HEK293 (cell line): ENCODE measurements at regions not wholly inside any gene's neighbourhood (a gene's known extent, or its start where the extent isn't known, plus 50 kb on each side); places are given as distances from the start of the nearest gene placed in this dataset.

Experiments used
- CTCF ChIA-PET: fragments of 350-600 bp; formaldehyde crosslinking; extraction: SDS; loops from one replicate; lab custom pipeline; 2021; ENCODE audit warnings: antibody characterized with exemption; lab: Yijun Ruan, JAX
- POLR2A ChIA-PET: fragments of 300-600 bp; formaldehyde crosslinking; extraction: SDS; loops from one replicate; lab custom pipeline; 2020; ENCODE audit warnings: antibody characterized with exemption, inconsistent platforms; lab: Yijun Ruan, JAX
- H3K27ac ChIP-seq: fragments of 200-500 bp; sonication (Bioruptor generic); 2 replicates; pipeline ENCODE4 v1.5.1; 2014; ENCODE audit warnings: low read depth, low read length, control low read depth, inconsistent platforms; ENCODE audit errors: extremely low read depth
- H3K36me3 ChIP-seq, 2 experiments: fragments of 200-500 bp in 1 of 2; sonication (Bioruptor generic) in 1 of 2; 1 replicate in 1 of 2; 2 replicates in 1 of 2; pipeline ENCODE4 v1.5.1; 2014 to 2017; ENCODE audit warnings: inconsistent platforms in 2 of 2, low read length in 2 of 2; ENCODE audit not compliant: control insufficient read depth in 2 of 2, insufficient read depth in 1 of 2
- H3K4me1 ChIP-seq: fragments of 200-500 bp; sonication (Bioruptor generic); 2 replicates; pipeline ENCODE4 v1.5.1; 2014; ENCODE audit warnings: mild to moderate bottlenecking, low read length, inconsistent platforms; ENCODE audit not compliant: control insufficient read depth, insufficient read depth
- H3K4me3 ChIP-seq: 2 replicates; pipeline ENCODE4 v1.5.1; 2011; ENCODE audit warnings: low read depth, mild to moderate bottlenecking, control low read depth, low read length, moderate library complexity
- H3K9me3 ChIP-seq: fragments of 200-500 bp; sonication (Bioruptor generic); 2 replicates; pipeline ENCODE4 v1.5.1; 2014; ENCODE audit warnings: low read depth, low read length, inconsistent platforms; ENCODE audit not compliant: control insufficient read depth, insufficient read depth
- BCL11B ChIP-seq: fragments of 450-650 bp; formaldehyde crosslinking; IDR thresholded peaks from 2 replicates; pipeline ENCODE4 v1.5.1; 2016; ENCODE audit warnings: low read depth, missing biosample characterization, missing genetic modification characterization
- CTCF ChIP-seq: fragments of 450-650 bp; formaldehyde crosslinking; IDR thresholded peaks from 2 replicates; pipeline ENCODE4 v1.5.1; 2016; ENCODE audit warnings: missing biosample characterization, missing genetic modification characterization
- GFI1B ChIP-seq: fragments of 450-650 bp; formaldehyde crosslinking; IDR thresholded peaks from 2 replicates; pipeline ENCODE4 v1.5.1; 2016; ENCODE audit warnings: missing biosample characterization, missing genetic modification characterization
- GLIS1 ChIP-seq: fragments of 450-650 bp; formaldehyde crosslinking; IDR thresholded peaks from 2 replicates; pipeline ENCODE4 v1.5.1; 2016; ENCODE audit warnings: missing biosample characterization, missing genetic modification characterization
- INSM2 ChIP-seq: fragments of 450-650 bp; formaldehyde crosslinking; IDR thresholded peaks from 2 replicates; pipeline ENCODE4 v1.5.1; 2016; ENCODE audit warnings: missing biosample characterization, missing genetic modification characterization
- PATZ1 ChIP-seq: fragments of 450-650 bp; formaldehyde crosslinking; IDR thresholded peaks from 2 replicates; pipeline ENCODE4 v1.5.1; 2016; ENCODE audit warnings: missing biosample characterization, missing genetic modification characterization
- RBAK ChIP-seq: fragments of 450-650 bp; formaldehyde crosslinking; IDR thresholded peaks from 2 replicates; pipeline ENCODE4 v1.5.1; 2016; ENCODE audit warnings: missing biosample characterization, missing genetic modification characterization
- TRIM28 ChIP-seq: IDR thresholded peaks from 2 replicates; pipeline ENCODE4 v1.6.1; 2011; ENCODE audit warnings: low read length, control low read depth, borderline replicate concordance
- ZBTB1 ChIP-seq: fragments of 450-650 bp; formaldehyde crosslinking; IDR thresholded peaks from 2 replicates; pipeline ENCODE4 v1.5.1; 2016; ENCODE audit warnings: missing biosample characterization, missing genetic modification characterization
- ZNF121 ChIP-seq: fragments of 450-650 bp; formaldehyde crosslinking; IDR thresholded peaks from 2 replicates; pipeline ENCODE4 v1.5.1; 2016; ENCODE audit warnings: missing biosample characterization, missing genetic modification characterization
- ZNF274 ChIP-seq, 2 experiments: fragments of 200-500 bp in 1 of 2; fragments of 450-650 bp in 1 of 2; sonication (Bioruptor generic) in 1 of 2; formaldehyde crosslinking in 1 of 2; IDR thresholded peaks; 2 replicates each; pipeline versions ENCODE4 v1.5.1 to v1.6.1; 2014 to 2016; ENCODE audit warnings: borderline replicate concordance in 1 of 2, inconsistent platforms in 1 of 2, low read length in 1 of 2, missing biosample characterization in 1 of 2, missing genetic modification characterization in 1 of 2
- ZNF302 ChIP-seq: fragments of 450-650 bp; formaldehyde crosslinking; IDR thresholded peaks from 2 replicates; pipeline ENCODE4 v1.5.1; 2016; ENCODE audit warnings: missing biosample characterization, missing genetic modification characterization, low read depth
- ZNF449 ChIP-seq: fragments of 450-650 bp; formaldehyde crosslinking; IDR thresholded peaks from 2 replicates; pipeline ENCODE4 v1.5.1; 2017; ENCODE audit warnings: missing biosample characterization, mild to moderate bottlenecking, missing genetic modification characterization, moderate library complexity
- ZNF518A ChIP-seq: fragments of 450-650 bp; formaldehyde crosslinking; conservative IDR thresholded peaks from 2 replicates; pipeline ENCODE4 v1.5.1; 2016; ENCODE audit warnings: low read depth, missing biosample characterization, missing genetic modification characterization
- ZNF548 ChIP-seq: fragments of 450-650 bp; formaldehyde crosslinking; IDR thresholded peaks from 2 replicates; pipeline ENCODE4 v1.5.1; 2016; ENCODE audit warnings: missing biosample characterization, missing genetic modification characterization
- ZNF658 ChIP-seq: fragments of 450-650 bp; formaldehyde crosslinking; IDR thresholded peaks from 2 replicates; pipeline ENCODE4; 2016; ENCODE audit warnings: missing biosample characterization, missing genetic modification characterization
- ZNF660 ChIP-seq: fragments of 450-650 bp; IDR thresholded peaks from 2 replicates; pipeline ENCODE4 v1.5.1; 2018; ENCODE audit warnings: missing biosample characterization, mild to moderate bottlenecking, missing genetic modification characterization
- ZNF670 ChIP-seq: fragments of 450-650 bp; formaldehyde crosslinking; IDR thresholded peaks from 2 replicates; pipeline ENCODE4 v1.5.1; 2016; ENCODE audit warnings: missing biosample characterization, missing genetic modification characterization, low read depth
- ZNF707 ChIP-seq: fragments of 450-650 bp; formaldehyde crosslinking; IDR thresholded peaks from 2 replicates; pipeline ENCODE4 v1.5.1; 2016; ENCODE audit warnings: missing biosample characterization, missing genetic modification characterization
- ZSCAN16 ChIP-seq: fragments of 450-650 bp; formaldehyde crosslinking; IDR thresholded peaks from 2 replicates; pipeline ENCODE4 v1.5.1; 2016; ENCODE audit warnings: missing biosample characterization, missing genetic modification characterization
- ZXDB ChIP-seq: fragments of 450-650 bp; formaldehyde crosslinking; IDR thresholded peaks from 2 replicates; pipeline ENCODE4 v1.5.1; 2016; ENCODE audit warnings: missing biosample characterization, missing genetic modification characterization

GRCh38 chr1:194473766-194474165 is 1287.4 kb upstream of the B3GALT2 start:
- Histone ChIP-seq H3K4me1 (no peaks in the 10 kb centered on the region), H3K27ac (no peak overlapping the region), H3K36me3 (no peaks in the 10 kb centered on the region), H3K4me3 (no peak overlapping the region)
- CTCF ChIA-PET: no interaction called here
- no peak for TF ChIP-seq ZNF121
- TF ChIP-seq GFI1B (tag by site-specific recombination): no peak
- TF ChIP-seq INSM2 (tag by site-specific recombination): no peak
- TF ChIP-seq ZNF658 (tag by site-specific recombination): no peak
- TF ChIP-seq ZNF660 (tag by site-specific recombination): no peak
- TF ChIP-seq, all 188 proteins: peak for 0
- H3K9me3 ChIP-seq: no peaks in the 10 kb centered on the region
- POLR2A ChIA-PET: no interaction called here

- ChIA-PET POLR2A (no interaction called here), CTCF (interaction anchor here (0.8 kb wide), 1 partner anchor 1381 kb away, joined by 3 read pairs; no protein-coding TSS in a partner anchor)
- Histone ChIP-seq H3K4me1 (no peaks in the 10 kb centered on the region), H3K36me3 (no peaks in the 10 kb centered on the region), H3K4me3 (no peak overlapping the region), H3K27ac (no peak overlapping the region), H3K9me3 (no peaks in the 10 kb centered on the region)
- TF ChIP-seq ZNF707 (tag by site-specific recombination): no peak
- TF ChIP-seq TRIM28: no peak
- no peak for TF ChIP-seq ZNF670 (tag by site-specific recombination)
- TF ChIP-seq BCL11B (tag by site-specific recombination): no peak
- no peak for TF ChIP-seq ZBTB1
- no peak for TF ChIP-seq ZSCAN16 (tag by site-specific recombination)
- TF ChIP-seq ZNF274 (IDR thresholded peaks at IDR 0.05; ENCODE audit: low read length): no peak
- no peak for TF ChIP-seq ZNF274 (tag by site-specific recombination; IDR thresholded peaks at IDR 0.05; ENCODE audit: borderline replicate concordance)
- no peak for TF ChIP-seq RBAK (tag by site-specific recombination)
- TF ChIP-seq ZNF548 (tag by site-specific recombination): no peak
- no peak for TF ChIP-seq ZNF518A
- no peak for TF ChIP-seq GLIS1
- TF ChIP-seq ZXDB (tag by site-specific recombination): no peak
Measured at GRCh38 chr1:194469282-194469681, 1282.9 kb upstream of the B3GALT2 start.

- ChIA-PET CTCF (no interaction called here), POLR2A (no interaction called here)
- H3K4me1 ChIP-seq: no peaks in the 10 kb centered on the region
- H3K4me3 ChIP-seq: no peak overlapping the region
- no peaks in the 10 kb centered on the region for H3K36me3 ChIP-seq
- H3K9me3 ChIP-seq: no peaks in the 10 kb centered on the region
- no peak overlapping the region for H3K27ac ChIP-seq
- no peak for TF ChIP-seq PATZ1 (tag by site-specific recombination)
- no peak for TF ChIP-seq ZNF449 (tag by site-specific recombination)
- TF ChIP-seq CTCF (tag by site-specific recombination): no peak
- TF ChIP-seq ZNF302 (tag by site-specific recombination): no peak
Measured at GRCh38 chr1:194466706-194467105, 1280.3 kb upstream of the B3GALT2 start.
